NCI-H1436 (cell line): ENCODE measurements at regions not wholly inside any gene's neighbourhood (a gene's known extent, or its start where the extent isn't known, plus 50 kb on each side); places are given as distances from the start of the nearest gene placed in this dataset.
"Not testable (repeated sequence)": the region's sequence is repeated elsewhere in the genome, so short reads cannot be mapped to it uniquely, and the experiment has no call there.

Experiments
- DNase-seq: peaks from one replicate; lab custom pipeline; 2025; lab: John Stamatoyannopoulos, UW

- DNase-seq: no peak
Measured at GRCh38 chr16:87132361-87133014, 184.7 kb downstream of the C16orf95 start.

DNA sequence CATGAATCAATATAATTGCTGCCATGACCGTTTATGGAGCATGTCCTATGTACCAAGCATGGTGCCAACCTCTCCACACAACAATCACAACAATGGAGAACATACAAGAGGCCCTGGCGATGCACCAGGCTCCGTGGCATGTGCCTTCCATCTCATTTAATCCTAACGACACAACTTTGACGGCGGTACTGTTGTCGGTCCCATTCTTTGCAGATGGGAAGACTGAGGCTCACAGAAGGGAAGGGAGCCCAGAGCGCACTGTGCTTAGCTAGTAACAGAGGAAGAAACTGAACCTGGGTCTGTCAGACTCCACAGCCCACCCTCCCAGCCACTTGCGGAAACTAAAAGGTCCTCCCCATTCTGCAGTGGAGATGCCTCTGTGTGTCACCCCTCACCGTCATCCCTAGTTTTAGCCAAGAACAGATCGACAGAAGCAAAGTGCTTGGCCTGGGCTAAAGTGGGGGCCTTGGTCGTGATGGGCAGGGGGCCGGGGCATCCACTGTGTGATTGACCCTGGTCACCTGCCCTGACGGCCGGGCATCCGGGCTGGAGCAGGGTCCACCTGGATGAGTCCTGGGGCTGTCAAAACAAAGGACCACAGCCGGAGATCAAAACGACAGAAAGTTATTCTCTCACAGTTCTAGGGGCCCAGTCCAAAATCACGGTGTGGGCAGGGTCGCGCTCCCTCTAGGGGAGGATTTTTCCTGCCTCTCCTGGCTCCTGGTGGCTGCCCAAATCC, 183.9 kb downstream of the C16orf95 start:
- DNase-seq: no peak

DNA sequence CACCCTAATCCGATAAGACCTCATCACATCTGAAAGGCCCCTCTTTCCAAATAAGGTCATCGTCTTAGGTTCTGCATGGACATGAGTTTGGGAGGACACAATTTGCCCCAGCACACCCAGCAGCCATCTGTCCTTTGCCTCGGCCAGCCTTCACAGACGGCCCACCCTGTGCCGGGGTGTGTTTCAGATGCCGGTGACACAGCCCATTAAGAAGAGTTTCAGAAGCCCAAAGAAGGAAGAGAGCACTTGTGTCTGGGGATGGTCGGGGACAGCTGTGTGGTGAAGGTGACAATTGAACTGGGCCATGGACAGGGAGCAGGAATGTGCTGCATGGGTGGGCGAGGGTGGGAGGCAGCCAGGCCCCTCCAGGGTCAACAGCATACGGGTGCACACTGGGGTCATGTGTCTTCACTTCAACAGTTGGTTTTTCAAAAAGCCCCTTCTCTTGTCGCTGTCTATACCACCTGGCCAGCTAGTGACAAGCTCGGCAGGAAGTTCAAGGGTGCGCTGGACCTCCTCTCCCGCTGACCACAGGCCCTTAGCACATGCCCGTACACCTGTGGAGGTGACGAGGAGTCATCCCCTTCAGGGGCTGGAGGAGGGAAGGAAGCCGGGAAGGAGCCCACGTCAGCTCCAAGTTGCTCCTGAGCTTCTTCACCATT, 183.1 kb downstream of the C16orf95 start:
- DNase-seq: no peak

DNA sequence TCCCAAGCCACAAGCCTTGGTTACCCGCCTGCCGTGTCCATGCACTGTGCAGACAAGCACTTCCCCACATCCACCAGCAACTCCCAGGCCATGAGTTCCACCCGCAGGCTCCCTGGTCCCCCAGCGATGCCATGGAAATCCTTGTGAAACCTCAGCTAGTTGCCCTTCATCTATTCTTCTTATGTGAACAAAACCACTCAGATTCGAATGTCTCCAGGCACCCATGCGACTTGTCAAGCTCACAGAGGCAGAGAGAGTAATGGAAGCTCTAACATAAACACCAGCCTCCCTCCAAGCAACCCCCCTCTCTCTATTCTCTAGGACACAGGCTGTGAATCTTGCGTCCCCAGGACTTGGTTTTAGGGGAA, 182.6 kb downstream of the C16orf95 start:
- no peak for DNase-seq

- no peak for DNase-seq
Measured at GRCh38 chr16:87135246-87136030, 181.8 kb downstream of the C16orf95 start.

DNA sequence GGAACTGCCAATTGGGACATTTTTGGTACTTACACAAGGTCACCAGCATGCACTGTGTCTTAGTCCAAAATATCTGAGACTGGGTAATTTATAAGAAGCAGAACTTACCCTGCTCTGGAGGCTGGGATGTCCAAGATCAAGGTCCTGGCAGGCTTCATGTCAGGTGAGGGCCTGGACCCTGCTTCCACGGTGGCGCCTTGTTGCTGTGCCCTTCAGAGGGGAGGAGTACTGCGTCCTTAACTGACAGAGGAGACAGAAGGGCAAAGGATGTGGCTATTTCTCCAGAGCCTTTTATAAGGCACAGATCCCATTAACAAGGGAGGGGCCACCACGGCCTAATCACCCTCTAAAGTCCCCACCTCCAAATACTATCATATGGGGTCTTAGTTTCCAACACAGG, 178.9 kb downstream of the C16orf95 start:
- no peak for DNase-seq

DNA sequence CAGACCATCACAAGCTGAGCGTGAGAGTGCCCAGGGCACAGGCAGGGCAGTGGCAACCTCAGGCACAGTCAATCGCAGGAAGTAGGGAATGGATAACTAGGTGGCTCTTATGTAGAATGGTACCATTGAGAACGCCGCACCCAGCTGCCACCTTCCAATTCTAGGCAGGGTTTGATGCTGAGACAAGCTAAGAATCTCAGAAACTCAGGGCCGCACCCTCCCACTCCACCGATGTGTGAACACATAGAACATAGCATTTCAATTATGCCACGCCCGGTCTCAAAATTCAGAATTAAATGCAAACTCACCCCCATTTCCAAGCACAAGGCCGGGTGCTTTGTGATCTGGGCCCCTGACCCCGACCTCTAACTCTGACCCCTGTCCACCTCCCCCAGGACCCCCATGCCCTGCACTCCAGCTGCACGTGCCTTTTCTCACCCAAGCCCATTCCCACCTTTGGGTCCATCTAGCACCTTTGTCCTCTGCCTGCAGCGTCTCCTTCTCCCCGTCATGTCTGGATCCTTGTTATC, 178.4 kb downstream of the C16orf95 start:
- no peak for DNase-seq

GRCh38 chr16:87140211-87141200, 176.7 kb downstream of the C16orf95 start:
- DNase-seq: no peak

DNA sequence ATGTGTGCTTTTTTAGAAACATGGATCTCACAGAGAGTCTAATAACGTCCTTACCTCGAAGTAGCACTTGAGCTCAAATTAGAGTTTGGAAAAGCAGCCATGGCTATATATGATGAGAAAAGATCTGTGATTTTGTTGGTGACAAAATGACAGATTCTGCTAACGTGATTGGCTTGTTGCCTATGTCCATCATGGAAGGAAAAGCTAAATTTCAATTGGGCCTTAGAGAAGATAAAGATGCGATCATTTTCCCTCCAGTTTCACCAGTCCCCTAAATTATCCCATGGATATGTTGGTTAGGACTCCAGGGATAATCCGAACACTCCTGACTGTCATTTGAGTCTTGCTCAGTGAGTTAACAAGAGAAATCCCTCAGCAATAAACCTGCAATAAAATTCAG, 175.8 kb downstream of the C16orf95 start:
- DNase-seq: no peak

- no peak for DNase-seq
Measured at GRCh38 chr16:87143661-87144121, 173.5 kb downstream of the C16orf95 start.

GRCh38 chr16:87144232-87144631, 173.0 kb downstream of the C16orf95 start:
- DNase-seq: no peak

DNA sequence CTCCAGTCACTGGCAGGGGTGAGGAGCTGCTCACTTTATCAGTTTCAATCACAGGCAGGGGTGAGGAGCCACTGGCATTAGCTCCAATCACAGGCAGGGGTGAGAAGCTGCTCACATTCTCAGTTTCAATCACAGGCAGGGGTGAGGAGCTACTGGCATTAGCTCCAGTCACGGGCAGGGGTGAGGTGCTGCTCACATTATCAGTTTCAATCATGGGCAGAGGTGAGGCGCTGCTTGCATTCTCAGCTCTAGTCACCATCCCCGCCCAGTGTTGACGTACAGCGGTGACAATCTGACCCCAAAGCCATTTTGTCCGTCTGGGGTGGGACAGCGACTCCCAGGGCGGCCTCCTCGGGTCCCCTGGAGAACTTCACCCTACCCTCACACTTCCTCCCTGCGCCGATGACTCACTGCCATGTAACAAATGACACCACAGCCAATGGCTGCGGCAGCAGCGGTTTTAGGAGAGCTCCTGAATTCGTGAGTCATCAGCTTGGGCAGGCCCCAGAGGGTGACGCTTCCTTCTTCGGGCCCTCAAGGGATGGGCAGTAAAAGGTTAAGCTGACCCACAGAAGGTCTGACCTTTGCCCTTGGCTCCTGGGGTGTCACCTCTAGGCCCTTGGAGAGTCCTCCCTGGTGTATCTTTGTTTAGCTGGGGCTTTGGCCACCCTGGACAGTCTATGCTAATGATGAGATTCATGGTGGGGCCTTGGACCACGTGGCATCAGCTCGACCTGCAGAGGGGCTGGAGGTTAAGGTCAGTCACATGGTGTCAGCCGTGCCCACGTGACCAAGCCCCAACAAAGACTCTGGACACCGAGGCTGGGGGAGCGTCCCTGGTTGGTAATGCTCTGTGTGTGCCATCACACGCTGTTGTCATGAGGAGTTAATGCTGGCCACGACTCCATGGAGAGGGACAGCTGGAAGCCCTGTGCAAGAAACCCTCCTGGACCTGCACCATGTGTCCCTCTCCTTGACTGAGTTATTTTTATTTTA, 171.7 kb downstream of the C16orf95 start:
- DNase-seq: no peak

DNA sequence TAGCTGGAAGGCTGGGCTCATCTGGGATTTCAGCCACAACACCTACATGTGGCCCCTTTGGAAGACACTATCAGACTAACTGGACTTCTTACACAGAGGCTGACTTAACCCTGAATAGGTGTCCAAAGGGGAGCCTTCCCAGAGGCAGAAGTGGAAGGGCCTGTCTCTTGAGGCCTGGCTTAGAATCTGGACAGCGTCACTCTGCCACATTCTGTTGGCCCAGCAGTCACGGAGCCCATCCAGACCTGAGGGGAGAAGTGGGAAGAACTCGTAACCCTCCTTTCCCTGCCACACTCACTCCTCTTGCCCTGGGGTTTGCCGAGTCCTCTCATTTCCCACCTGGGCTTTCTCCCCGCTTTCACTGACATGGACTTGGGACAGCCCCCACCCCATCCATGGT, 170.5 kb downstream of the C16orf95 start:
- no peak for DNase-seq

- no peak for DNase-seq
Measured at GRCh38 chr16:87149051-87149450, 168.1 kb downstream of the C16orf95 start.

DNA sequence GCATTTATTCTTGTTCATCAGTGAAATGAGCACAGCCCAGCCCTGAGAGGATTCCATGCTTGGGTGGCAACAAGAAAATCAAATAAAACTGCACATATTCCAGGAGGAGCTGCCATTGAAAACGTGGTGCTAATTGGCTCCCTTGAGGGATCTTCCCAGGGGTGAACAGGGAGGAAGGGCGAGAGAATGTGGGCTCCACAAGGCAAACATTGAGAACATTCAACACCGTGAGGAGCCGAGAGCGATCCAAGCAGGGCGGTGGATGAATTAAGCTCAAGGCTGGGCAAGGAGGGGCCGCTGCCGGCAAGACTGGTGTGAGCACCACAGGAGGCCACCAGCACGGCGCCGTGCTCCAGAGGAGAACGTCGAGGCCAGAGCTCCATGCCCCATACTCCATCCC, 166.9 kb downstream of the C16orf95 start:
- no peak for DNase-seq

DNA sequence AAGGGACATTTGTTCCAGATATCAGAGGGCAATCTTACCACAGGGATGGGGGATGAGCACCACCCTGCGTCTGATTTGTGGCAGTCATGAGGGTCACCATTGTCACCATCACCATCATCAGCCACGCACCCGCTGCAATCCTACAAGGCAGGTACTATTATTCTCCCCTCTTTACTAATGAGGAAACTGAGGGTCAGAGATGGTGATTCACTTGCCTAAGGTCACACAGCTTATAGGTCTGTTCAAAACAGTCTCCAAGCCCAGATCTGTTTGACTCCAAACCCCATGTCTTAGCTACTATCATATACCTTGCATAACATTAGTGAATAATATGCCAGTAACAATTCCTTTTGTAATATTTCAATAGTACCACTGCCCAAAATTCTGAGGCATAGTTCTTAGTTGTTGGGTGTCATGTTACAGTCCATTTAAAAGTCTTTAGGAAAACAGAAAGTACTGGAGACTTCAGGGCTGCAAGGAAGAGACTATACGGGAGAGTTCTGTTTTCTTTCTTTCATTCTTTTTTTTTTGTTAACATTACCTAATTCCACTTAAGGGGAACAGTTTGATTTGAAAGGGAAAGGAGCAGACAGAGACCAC, 166.4 kb downstream of the C16orf95 start:
- no peak for DNase-seq

- no peak for DNase-seq
Measured at GRCh38 chr16:87152221-87152755, 164.9 kb downstream of the C16orf95 start.

- DNase-seq: no peak
Measured at GRCh38 chr16:87153326-87153725, 163.9 kb downstream of the C16orf95 start.

DNA sequence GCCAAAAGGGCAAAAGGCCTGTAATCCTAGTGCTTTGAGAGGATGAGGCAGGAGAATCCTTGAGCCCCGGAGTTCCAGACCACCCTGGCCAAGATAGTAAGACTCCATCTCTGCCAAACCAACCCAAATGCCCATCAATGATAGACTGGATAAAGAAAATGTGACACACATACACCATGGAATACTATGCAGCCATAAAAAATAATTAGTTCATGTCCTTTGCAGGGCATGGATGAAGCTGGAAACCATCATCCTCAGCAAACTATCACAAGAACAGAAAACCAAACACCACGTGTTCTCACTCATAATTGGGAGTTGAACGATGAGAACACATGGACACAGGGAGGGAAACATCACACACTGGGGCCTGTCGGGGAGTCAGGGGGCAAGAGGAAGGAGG, 161.9 kb downstream of the C16orf95 start:
- not testable (repeated sequence) for DNase-seq
